HG03520 (cell line): ENCODE measurements at regions not wholly inside any gene's neighbourhood (a gene's known extent, or its start where the extent isn't known, plus 50 kb on each side); places are given as distances from the start of the nearest gene placed in this dataset.
"Not testable (repeated sequence)": the region's sequence is repeated elsewhere in the genome, so short reads cannot be mapped to it uniquely, and the experiment has no call there.

Experiments
- ATAC-seq: cut with Tn5 transposase; IDR thresholded peaks from one replicate; pipeline ENCODE4 v1.9.1; 2021; ENCODE audit warnings: mild to moderate bottlenecking, moderate library complexity; ENCODE audit not compliant: unreplicated experiment

DNA sequence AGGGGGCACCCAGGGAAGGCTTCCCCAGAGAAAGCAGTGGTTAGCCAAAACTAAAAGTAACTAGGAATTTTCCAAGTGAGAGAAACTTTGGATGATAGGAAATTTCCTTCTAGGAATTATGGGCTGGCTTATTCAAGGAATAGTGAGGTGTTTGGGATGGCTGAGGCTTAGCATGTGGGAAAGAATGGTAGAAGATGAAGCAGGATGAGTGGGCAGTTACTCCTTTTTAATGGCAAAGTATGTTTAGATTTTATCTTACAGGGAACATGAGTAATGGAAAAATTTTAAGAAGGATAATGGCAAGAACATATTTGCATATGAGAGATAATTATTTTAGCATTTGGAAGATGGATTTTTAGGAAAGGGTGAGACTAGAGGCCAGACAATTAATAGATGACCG is 197.6 kb downstream of the SLC38A4 start:
- no peak for ATAC-seq

- ATAC-seq = no peak
Measured at GRCh38 chr12:46627686-46628085, 198.1 kb downstream of the SLC38A4 start.

DNA sequence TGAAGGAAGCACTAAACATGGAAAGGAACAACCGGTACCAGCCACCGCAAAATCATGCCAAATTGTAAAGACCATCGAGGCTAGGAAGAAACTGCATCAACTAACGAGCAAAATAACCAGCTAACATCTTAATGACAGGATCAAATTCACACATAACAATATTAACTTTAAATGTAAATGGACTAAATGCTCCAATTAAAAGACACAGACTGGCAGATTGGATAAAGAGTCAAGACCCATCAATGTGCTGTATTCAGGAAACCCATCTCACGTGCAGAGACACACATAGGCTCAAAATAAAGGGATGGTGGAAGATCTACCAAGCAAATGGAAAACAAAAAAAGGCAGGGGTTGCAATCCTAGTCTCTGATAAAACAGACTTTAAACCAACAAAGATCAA is 206.3 kb downstream of the SLC38A4 start:
- ATAC-seq = not testable (repeated sequence)

- ATAC-seq = not testable (repeated sequence)
Measured at GRCh38 chr12:46617737-46618136, 208.1 kb downstream of the SLC38A4 start.

GRCh38 chr12:46617167-46617566 is 208.6 kb downstream of the SLC38A4 start:
- ATAC-seq = no peak

DNA sequence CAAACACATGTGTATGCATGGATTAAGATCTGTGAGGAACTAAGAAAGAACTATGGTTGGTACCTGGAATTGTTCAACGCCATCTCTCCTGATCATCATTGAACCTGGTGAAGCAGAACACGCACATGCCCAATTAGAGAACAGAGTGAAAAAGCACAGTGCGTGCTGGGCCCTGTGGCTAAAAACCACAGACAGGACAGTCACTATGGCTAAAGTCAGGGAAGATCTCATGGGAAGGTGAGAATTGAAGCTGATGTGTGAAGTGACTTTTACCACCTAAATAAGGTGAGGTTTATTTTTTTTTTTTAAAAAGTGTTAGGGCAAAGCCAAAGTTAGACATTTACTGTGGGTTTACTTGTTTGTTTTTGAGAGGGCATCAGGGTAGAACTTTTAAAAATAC is 215.0 kb downstream of the SLC38A4 start:
- no peak for ATAC-seq

GRCh38 chr12:46609674-46610073 is 216.1 kb downstream of the SLC38A4 start:
- no peak for ATAC-seq

- no peak for ATAC-seq
Measured at GRCh38 chr12:46609273-46609623, 216.5 kb downstream of the SLC38A4 start.

DNA sequence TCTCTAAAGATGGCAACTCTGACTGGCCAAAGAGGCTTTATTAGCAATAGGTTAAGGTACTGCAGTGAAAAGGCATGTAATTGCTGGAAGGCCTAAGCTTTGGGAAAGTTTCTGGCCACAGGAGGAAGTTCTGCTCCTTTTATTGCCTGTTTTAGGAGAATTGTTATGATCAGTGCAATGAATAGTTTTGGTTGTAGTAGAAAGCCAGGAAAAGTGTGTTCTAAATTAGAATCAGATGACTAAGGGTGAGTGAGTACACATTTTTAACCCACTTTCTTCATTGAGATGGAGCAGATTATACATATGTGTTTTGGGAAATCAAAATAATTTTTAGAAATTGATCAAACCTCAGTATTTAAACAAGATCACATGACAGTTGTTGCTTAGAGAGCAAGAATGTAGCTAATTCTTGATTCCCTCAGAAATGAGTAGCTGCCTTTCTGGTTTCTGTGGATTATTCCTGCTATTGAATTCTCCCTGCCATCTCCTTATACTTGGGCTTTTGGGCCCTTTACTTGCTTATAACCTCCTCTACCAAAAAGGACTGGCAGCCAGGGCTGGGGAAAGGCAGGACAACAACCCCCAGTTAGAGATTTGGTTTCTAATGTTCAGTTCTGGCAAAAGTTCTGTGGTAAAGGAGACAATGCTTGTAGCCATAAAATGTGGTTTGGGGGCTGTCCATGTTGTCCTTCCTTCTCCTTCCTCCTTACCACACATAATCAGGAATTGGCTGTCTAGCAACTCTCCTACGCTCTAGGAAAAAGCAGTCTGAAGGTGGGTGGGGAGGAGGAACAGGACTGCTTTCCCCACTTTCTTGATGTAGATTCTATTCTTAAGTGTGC is 217.1 kb downstream of the SLC38A4 start:
- no peak for ATAC-seq

GRCh38 chr12:46604684-46605083 is 221.1 kb downstream of the SLC38A4 start:
- ATAC-seq = no peak

DNA sequence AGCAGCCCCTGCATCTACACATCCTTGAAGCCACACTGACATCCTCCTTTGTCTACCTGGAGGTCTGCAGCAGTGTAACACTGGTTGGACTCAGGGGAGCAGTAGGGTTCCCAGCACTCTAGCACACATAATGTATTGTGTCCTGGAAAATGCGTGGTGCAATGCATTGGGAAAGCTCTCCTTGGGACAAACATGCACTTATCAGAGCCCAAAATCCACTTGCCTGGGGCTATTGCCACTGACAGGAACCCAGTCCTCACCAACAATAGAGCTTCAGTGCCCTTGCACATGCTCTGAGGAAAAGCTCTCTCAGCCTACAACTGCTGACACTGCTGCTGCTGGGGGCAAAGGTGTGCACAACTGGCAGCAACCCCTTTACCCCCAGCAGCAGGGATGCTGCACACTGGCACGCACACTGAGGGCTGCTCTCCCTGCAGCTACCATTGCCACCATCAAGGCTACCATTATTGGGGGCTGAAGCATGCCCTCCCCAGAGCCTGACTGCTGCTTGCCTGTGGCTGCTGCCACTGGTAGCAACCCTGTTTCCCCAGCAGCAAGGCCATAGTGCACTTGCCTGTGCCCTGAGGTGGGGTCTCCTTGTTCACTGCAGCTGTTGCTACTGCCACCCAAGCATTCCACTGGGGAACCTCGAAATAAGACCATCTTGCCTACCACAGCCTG is 221.9 kb downstream of the SLC38A4 start:
- ATAC-seq = no peak

DNA sequence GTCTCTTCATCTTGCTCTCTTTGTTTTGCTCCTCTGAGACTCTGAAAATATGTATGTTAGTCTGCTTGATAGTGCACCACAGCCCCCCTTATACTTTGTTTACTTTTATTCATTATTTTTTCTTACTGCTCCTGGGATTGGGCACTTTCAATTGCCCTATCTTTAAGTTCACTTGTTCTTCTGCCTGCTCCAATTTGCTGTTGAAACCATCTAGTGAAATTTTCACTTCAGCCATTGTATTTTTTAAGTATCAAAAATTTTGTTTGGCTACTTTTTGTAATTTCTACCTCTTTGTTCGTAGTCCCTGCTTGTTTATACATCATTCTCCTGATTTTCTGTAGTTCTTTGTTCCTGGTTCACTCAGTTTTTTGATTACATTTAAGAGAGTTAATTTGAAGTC is 223.3 kb downstream of the SLC38A4 start:
- no peak for ATAC-seq

DNA sequence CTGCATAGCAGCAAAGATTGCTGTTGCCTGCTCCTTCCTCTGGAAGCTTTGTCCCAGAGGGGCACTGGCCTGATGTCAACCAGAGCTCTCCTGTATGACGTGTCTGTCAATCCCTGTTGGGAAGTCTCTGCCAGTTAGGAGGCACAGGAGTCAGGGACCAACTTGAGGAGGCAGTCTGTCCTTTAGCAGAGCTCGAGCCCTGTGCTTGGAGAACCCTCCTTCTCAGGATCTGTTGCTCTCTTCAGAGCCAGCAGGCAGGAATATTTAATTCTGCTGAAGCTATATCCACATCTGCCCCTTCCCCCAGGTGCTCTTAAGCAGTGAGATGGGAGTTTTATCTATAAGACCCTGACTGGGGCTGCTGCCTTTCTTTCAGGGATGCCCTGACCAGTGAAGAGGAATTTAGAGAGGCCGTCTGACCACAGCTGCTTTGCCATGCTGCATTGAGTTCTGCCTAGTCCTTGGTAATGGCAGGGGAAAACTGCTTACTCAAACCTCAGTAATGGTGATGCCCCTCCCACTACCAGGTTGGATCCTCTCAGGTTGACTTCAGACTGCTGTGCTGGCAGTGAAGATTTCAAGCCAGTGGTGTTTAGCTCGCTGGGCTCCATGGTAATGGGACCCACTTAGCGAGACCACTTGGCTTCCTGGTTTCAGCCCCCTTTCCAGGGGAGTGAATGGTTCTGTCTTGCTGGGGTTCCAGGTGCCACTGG is 218.6 kb upstream of the SLC38A2 start:
- ATAC-seq = no peak

DNA sequence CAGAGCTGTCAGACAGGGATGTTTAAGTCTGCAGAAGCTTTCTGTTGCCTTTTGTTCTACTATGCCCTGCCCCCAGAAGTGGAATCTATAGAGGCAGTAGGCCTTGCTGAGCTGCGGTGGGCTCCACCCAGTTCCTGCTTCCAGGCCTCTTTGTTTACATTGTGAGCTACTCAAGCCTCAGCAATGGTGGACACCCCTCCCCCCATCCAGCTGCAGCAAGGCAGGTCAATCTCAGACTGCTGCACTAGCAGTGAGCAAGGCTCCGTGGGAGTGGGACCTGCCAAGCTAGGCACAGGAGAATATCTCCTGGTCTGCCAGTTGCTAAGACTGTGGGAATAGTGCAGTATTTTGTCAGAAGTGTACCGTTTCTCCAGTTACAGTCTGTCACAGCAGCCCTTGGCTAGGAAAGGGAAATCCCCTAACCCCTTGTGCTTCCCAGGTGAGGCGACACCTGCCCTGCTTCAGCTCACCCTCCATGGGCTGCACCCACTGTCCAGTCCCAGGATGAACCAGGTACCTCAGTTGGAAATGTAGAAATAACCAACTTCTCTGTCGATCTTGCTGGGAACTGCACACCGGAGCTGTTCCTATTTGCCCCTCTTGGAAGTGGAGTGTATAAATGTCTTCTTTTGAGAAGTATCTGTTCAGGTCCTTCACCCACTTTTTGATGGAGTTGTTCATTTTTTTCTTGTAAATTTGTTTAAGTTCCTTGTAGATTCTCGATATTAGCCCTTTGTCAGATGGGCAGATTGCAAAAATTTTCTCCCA is 213.5 kb upstream of the SLC38A2 start:
- no peak for ATAC-seq

GRCh38 chr12:46584098-46584497 is 211.5 kb upstream of the SLC38A2 start:
- ATAC-seq = not testable (repeated sequence)

DNA sequence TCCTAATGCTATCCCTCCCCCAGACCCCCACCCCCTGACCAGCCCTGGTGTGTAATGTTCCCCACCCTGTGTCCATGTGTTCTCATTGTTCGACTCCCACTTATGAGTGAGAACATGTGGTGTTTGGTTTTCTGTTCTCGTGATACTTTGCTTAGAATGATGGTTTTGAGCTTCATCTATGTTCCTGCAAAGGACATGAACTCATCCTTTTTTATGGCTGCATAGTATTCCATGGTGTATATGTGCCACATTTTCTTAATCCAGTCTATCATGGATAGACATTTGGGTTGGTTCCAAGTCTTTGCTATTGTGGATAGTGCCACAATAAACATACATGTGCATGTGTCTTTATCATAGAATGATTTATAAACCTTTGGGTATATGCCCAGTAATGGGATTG is 209.4 kb upstream of the SLC38A2 start:
- ATAC-seq = not testable (repeated sequence)

- ATAC-seq = no peak
Measured at GRCh38 chr12:46580445-46580844, 207.9 kb upstream of the SLC38A2 start.

GRCh38 chr12:46579474-46579873 is 206.9 kb upstream of the SLC38A2 start:
- no peak for ATAC-seq

DNA sequence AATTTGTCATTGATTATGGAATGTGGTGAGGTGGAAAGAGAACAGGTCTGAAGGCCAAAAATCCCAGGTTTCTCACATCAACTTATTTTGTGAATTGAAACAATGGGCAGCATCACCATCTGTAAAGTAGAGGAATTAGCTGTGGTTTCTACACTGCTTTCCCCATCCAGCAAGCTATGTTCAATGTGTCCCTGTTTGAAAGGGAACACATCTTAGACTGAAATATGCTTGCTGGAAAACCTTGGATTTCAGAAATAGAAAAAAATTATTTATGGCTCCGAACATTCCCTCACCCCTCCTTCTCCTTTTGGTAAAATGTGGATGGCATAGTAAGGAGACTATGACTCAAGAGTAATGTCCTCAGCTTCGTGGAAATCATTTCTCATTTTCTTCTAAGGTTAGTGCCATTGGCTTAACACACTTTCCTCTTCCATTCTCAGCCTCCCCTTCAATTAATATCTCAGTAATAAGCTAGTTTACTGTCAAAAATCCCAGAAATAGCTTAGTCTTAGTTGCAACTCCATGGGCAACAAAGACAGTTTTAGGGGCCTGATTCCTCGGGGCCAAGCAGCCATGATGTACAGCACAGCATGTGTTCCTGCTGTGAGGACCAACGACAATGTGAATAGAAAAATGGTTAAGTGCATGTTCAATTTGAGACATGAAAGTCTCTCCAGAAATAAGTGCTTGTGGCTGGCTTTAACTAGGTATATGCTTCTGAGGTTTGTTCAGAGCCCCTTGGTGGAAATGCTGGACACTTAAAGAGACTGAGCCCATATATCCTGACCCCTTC is 205.8 kb upstream of the SLC38A2 start:
- ATAC-seq = no peak

DNA sequence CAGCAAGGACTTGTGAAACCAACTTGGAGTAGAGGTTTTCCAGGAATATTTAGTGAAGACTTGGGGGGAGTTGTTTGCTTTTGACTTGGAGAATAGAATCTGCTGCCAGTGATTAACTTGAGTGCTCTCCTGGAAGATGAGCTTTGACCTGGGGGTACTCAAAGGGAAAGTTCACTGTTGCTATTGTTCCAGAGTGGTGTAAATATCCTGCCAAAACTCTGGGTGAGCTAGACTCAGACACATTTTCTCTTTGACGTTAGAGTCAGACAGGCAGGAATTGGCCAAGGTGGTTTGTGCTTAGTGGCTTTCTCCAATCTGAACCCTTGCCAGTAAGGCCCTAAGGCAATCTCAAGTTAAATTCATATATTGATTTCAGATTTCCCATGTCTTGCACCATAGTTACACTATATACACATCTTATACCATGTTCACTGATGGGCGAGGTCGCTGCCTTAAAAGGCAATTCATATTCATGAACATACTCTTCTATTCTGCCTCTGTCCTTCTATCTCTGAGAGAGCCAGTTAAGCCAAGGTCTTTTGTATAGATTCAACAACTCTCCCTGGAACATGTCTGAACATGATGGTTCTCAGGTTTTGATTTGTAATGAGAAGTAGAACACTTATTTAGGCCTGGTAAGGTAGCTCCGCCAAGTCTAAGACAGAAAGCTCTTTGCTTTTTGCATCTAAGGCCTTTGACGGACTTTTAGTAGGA is 204.6 kb upstream of the SLC38A2 start:
- no peak for ATAC-seq
